CD4-positive, alpha-beta T cell (primary cell): ENCODE measurements at regions not wholly inside any gene's neighbourhood (a gene's known extent, or its start where the extent isn't known, plus 50 kb on each side); places are given as distances from the start of the nearest gene placed in this dataset.
A peak's percentile ranks its signal among the peaks of the same experiment; 100 is the strongest.

Source experiments
- ATAC-seq: fragments of 200-7000 bp; cut with Tn5 transposase; one replicate; pipeline ENCODE4 v1.10.0; 2022; ENCODE audit warnings: mild to moderate bottlenecking; ENCODE audit not compliant: poor library complexity
- CTCF ChIA-PET: fragments of 350-600 bp; sonication (Branson Sonifier 250); formaldehyde crosslinking; loops from one replicate; lab custom pipeline; 2021; ENCODE audit warnings: antibody characterized with exemption, inconsistent platforms; lab: Charles Lee
- POLR2A ChIA-PET: fragments of 350-600 bp; sonication (Branson Sonifier 250); formaldehyde crosslinking; loops from one replicate; lab custom pipeline; 2021; ENCODE audit warnings: antibody characterized with exemption, inconsistent platforms; lab: Charles Lee
- DNase-seq, 14 experiments: peaks; one replicate each; pipeline ENCODE4 v3.0.0-alpha.2; 2013 to 2020; ENCODE audit warnings: mixed read lengths in 2 of 14
- H3K27ac ChIP-seq, 2 donors: one replicate each; pipeline versions ENCODE4 v1.5.1 to v1.7.0; 2013; ENCODE audit warnings: low read length in 2 of 2, low read depth in 1 of 2, mild to moderate bottlenecking in 1 of 2
- H3K27me3 ChIP-seq, 2 experiments: 1 replicate in 1 of 2; 2 replicates in 1 of 2; pipeline versions ENCODE4 v1.6.1 to v1.7.0; 2013; ENCODE audit warnings: low read length in 2 of 2, control low read depth in 1 of 2, mild to moderate bottlenecking in 1 of 2, moderate library complexity in 1 of 2; ENCODE audit not compliant: insufficient read depth in 2 of 2, control insufficient read depth in 1 of 2
- H3K36me3 ChIP-seq: one replicate; pipeline ENCODE4 v1.6.1; 2013; ENCODE audit warnings: low read length, control low read depth; ENCODE audit not compliant: insufficient read depth
- H3K4me1 ChIP-seq: one replicate; pipeline ENCODE4 v1.6.1; 2013; ENCODE audit warnings: low read length, control low read depth; ENCODE audit not compliant: insufficient read depth
- H3K4me3 ChIP-seq: one replicate; pipeline ENCODE4 v1.5.1; 2013; ENCODE audit warnings: mild to moderate bottlenecking, low read length, moderate library complexity
- H3K9me3 ChIP-seq, 2 experiments: 1 replicate in 1 of 2; 2 replicates in 1 of 2; pipeline versions ENCODE4 v1.6.1 to v1.7.0; 2013; ENCODE audit warnings: low read length in 2 of 2, mild to moderate bottlenecking in 2 of 2, control low read depth in 1 of 2, moderate library complexity in 1 of 2; ENCODE audit not compliant: control insufficient read depth in 1 of 2, insufficient read depth in 1 of 2
- H3K27ac Mint-ChIP-seq: one replicate; pipeline ENCODE4 v1.8.0; 2020; ENCODE audit warnings: mixed read lengths
- H3K27me3 Mint-ChIP-seq: one replicate; pipeline ENCODE4 v1.8.0; 2021; ENCODE audit warnings: mixed read lengths
- H3K36me3 Mint-ChIP-seq: one replicate; pipeline ENCODE4 v1.8.0; 2021; ENCODE audit warnings: low read depth, mixed read lengths
- H3K4me1 Mint-ChIP-seq: one replicate; pipeline ENCODE4 v1.8.0; 2021; ENCODE audit warnings: low read depth, mixed read lengths
- H3K4me3 Mint-ChIP-seq: one replicate; pipeline ENCODE4 v1.8.0; 2020; ENCODE audit warnings: mild to moderate bottlenecking, mixed read lengths
- H3K9me3 Mint-ChIP-seq: one replicate; pipeline ENCODE4 v1.8.0; 2020; ENCODE audit warnings: mixed read lengths
- CTCF ChIP-seq: fragments of 200-600 bp; IDR thresholded peaks from one replicate; pipeline ENCODE4 v1.8.0; 2022; ENCODE audit warnings: antibody characterized with exemption, mild to moderate bottlenecking
- intact Hi-C, 2 experiments: fragments of 100-400 bp; cut with DNase I in 1 of 2; cut with micrococcal nuclease in 1 of 2; formaldehyde crosslinking; loops; one replicate each; pipeline versions ENCODE4 v1.15.1 to v1.9.0; 2023 to 2025; cut with DNase I, micrococcal nuclease

DNA sequence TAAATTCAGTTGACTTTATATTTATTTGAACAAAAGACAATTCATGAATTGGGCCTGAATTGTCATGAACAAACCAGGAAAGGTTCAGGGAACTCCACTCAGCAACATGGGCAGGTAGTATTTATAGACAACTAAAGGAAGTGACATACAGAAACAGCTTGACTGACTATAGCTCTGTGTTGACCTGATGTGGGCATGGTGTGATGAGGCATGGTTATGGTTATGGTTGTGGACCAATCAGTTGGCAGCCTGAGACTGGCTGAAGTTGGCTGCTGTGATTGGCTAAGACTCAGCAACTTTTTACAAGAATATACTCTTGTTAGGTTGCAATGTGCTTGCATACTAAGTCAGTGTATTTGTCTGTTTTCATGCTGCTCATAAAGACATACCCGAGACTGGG lies 108.4 kb downstream of the HS3ST3B1 start:
- H3K27me3 Mint-ChIP-seq: no peaks in the 10 kb centered on the region
- no peaks in the 10 kb centered on the region for H3K36me3 ChIP-seq
- no peaks in the 10 kb centered on the region for H3K9me3 ChIP-seq
- no peak overlapping the region for H3K4me3 Mint-ChIP-seq
- no peak overlapping the region for H3K4me3 ChIP-seq
- peaks cover 7% of the 10 kb centered on the region for H3K4me1 ChIP-seq
- ChIA-PET POLR2A (interaction anchor here (0.8 kb wide), 1 partner anchor 19 kb away, joined by 3 read pairs; no protein-coding TSS in a partner anchor), CTCF (interaction anchor here (0.6 kb wide), 1 partner anchor 906 kb away, joined by 3 read pairs; no protein-coding TSS in a partner anchor)
- H3K27ac Mint-ChIP-seq: no peak overlapping the region
- no peak for DNase-seq
- no peak overlapping the region for H3K27ac ChIP-seq
- intact Hi-C loops: no loop called here
- H3K27me3 ChIP-seq: no peaks in the 10 kb centered on the region
- no peak for TF ChIP-seq CTCF
- H3K36me3 Mint-ChIP-seq: no peaks in the 10 kb centered on the region
- H3K4me1 Mint-ChIP-seq: peaks cover 15% of the 10 kb centered on the region
- peaks cover 5% of the 10 kb centered on the region for H3K9me3 Mint-ChIP-seq
- no peak for ATAC-seq

- CTCF ChIA-PET: interaction anchor here (1.5 kb wide), 1 partner anchor 22 kb away, joined by 3 read pairs; no protein-coding TSS in a partner anchor
- H3K4me3 Mint-ChIP-seq: no peak overlapping the region
- Histone ChIP-seq H3K4me1 (peaks cover 7% of the 10 kb centered on the region), H3K4me3 (no peak overlapping the region), H3K27me3 (no peaks in the 10 kb centered on the region), H3K9me3 (peaks cover 0 to 2% of the 10 kb centered on the region in 2 experiments), H3K36me3 (no peaks in the 10 kb centered on the region), H3K27ac (no peak overlapping the region)
- TF ChIP-seq CTCF: no peak
- ATAC-seq (no peak), DNase-seq (no peak)
- H3K27me3 Mint-ChIP-seq: no peaks in the 10 kb centered on the region
- POLR2A ChIA-PET: interaction anchor here (1.7 kb wide), 1 partner anchor 21 kb away, joined by 9 read pairs; no protein-coding TSS in a partner anchor
- H3K9me3 Mint-ChIP-seq: peaks cover 5% of the 10 kb centered on the region
- intact Hi-C loops: no loop called here
- no peak overlapping the region for H3K27ac Mint-ChIP-seq
- peaks cover 27% of the 10 kb centered on the region for H3K4me1 Mint-ChIP-seq
- no peaks in the 10 kb centered on the region for H3K36me3 Mint-ChIP-seq
Measured at GRCh38 chr17:14407541-14407940, 106.7 kb downstream of the HS3ST3B1 start.

- H3K4me1 Mint-ChIP-seq: peaks cover 27% of the 10 kb centered on the region
- Histone ChIP-seq H3K9me3 (peaks cover 0 to 5% of the 10 kb centered on the region in 2 experiments), H3K27ac (no peak overlapping the region), H3K4me3 (no peak overlapping the region), H3K4me1 (peaks cover 7% of the 10 kb centered on the region), H3K27me3 (no peaks in the 10 kb centered on the region), H3K36me3 (no peaks in the 10 kb centered on the region)
- ATAC-seq (no peak), DNase-seq (no peak)
- H3K4me3 Mint-ChIP-seq: no peak overlapping the region
- CTCF ChIA-PET: no interaction called here
- no peak for TF ChIP-seq CTCF
- intact Hi-C loops: no loop called here
- POLR2A ChIA-PET: interaction anchor here (2.2 to 2.3 kb wide), 2 partner anchors 23 to 103 kb away, joined by 31 to 56 read pairs; partner anchors contain the start of gene HS3ST3B1
- no peaks in the 10 kb centered on the region for H3K27me3 Mint-ChIP-seq
- peaks cover 5% of the 10 kb centered on the region for H3K9me3 Mint-ChIP-seq
- H3K36me3 Mint-ChIP-seq: no peaks in the 10 kb centered on the region
- peak overlapping the region; percentile 36 for H3K27ac Mint-ChIP-seq
Measured at GRCh38 chr17:14405189-14405588, 104.3 kb downstream of the HS3ST3B1 start.
